H9 (cell line): ENCODE measurements at regions not wholly inside any gene's neighbourhood (a gene's known extent, or its start where the extent isn't known, plus 50 kb on each side); places are given as distances from the start of the nearest gene placed in this dataset.

Source experiments
- DNase-seq: peaks from one replicate; pipeline ENCODE4 v3.0.0-alpha.2; 2017
- H2AFZ ChIP-seq: one replicate; pipeline ENCODE4 v1.6.1; 2013; ENCODE audit warnings: mild to moderate bottlenecking, low read length, control low read depth, moderate library complexity
- H2AK5ac ChIP-seq: 2 replicates; pipeline ENCODE4 v1.6.1; 2013; ENCODE audit warnings: low read length, control low read depth, mixed read lengths; ENCODE audit not compliant: insufficient read length
- H2BK120ac ChIP-seq: one replicate; pipeline ENCODE4 v1.6.1; 2013; ENCODE audit warnings: low read depth, mild to moderate bottlenecking, low read length, control low read depth, inconsistent platforms; ENCODE audit not compliant: poor library complexity, severe bottlenecking
- H2BK12ac ChIP-seq: 2 replicates; pipeline ENCODE4 v1.6.1; 2013; ENCODE audit warnings: low read length, control low read depth, mixed read lengths, low read depth; ENCODE audit not compliant: insufficient read length
- H2BK15ac ChIP-seq: 2 replicates; pipeline ENCODE4 v1.6.1; 2013; ENCODE audit warnings: low read depth, low read length, control low read depth
- H2BK20ac ChIP-seq: one replicate; pipeline ENCODE4 v1.6.1; 2013; ENCODE audit warnings: low read depth, mild to moderate bottlenecking, low read length, control low read depth, inconsistent platforms; ENCODE audit not compliant: poor library complexity, severe bottlenecking
- H2BK5ac ChIP-seq: 2 replicates; pipeline ENCODE4 v1.6.1; 2013; ENCODE audit warnings: low read length, control low read depth, mixed read lengths; ENCODE audit not compliant: insufficient read length
- H3K14ac ChIP-seq: 2 replicates; pipeline ENCODE4 v1.6.1; 2013; ENCODE audit warnings: low read length, control low read depth; ENCODE audit not compliant: insufficient read depth
- H3K18ac ChIP-seq: 2 replicates; pipeline ENCODE4 v1.6.1; 2013; ENCODE audit warnings: low read depth, mild to moderate bottlenecking, mixed read lengths, low read length, control low read depth; ENCODE audit not compliant: insufficient read length
- H3K23ac ChIP-seq: 2 replicates; pipeline ENCODE4 v1.6.1; 2013; ENCODE audit warnings: low read length, control low read depth, mixed read lengths, low read depth; ENCODE audit not compliant: insufficient read length
- H3K23me2 ChIP-seq: 2 replicates; pipeline ENCODE4 v1.6.1; 2013; ENCODE audit warnings: low read depth, mild to moderate bottlenecking, mixed read lengths, low read length, control low read depth; ENCODE audit not compliant: insufficient read length, poor library complexity, severe bottlenecking
- H3K27ac ChIP-seq: 2 replicates; pipeline ENCODE4 v1.5.1; 2013; ENCODE audit warnings: low read length, control low read depth, mixed read lengths, low read depth; ENCODE audit not compliant: insufficient read length
- H3K27me3 ChIP-seq: 2 replicates; pipeline ENCODE4 v1.6.1; 2013; ENCODE audit warnings: low read length, control low read depth, inconsistent platforms; ENCODE audit not compliant: insufficient read depth
- H3K4ac ChIP-seq: 2 replicates; pipeline ENCODE4 v1.6.1; 2013; ENCODE audit warnings: low read depth, mild to moderate bottlenecking, control low read depth, inconsistent platforms, low read length, moderate library complexity
- H3K4me1 ChIP-seq: 2 replicates; pipeline ENCODE4 v1.6.1; 2013; ENCODE audit warnings: low read length, control low read depth, inconsistent platforms; ENCODE audit not compliant: insufficient read depth
- H3K4me2 ChIP-seq: 2 replicates; pipeline ENCODE4 v1.6.1; 2013; ENCODE audit warnings: low read length, control low read depth, mixed read lengths; ENCODE audit not compliant: insufficient read length, insufficient read depth
- H3K56ac ChIP-seq: 2 replicates; pipeline ENCODE4 v1.6.1; 2013; ENCODE audit warnings: low read depth, mild to moderate bottlenecking, mixed read lengths, low read length, control low read depth; ENCODE audit not compliant: insufficient read length
- H3K79me1 ChIP-seq: 2 replicates; pipeline ENCODE4 v1.6.1; 2013; ENCODE audit warnings: low read depth, mild to moderate bottlenecking, moderate library complexity, low read length, control low read depth, inconsistent platforms; ENCODE audit not compliant: insufficient read depth, poor library complexity, severe bottlenecking
- H3K79me2 ChIP-seq: 2 replicates; pipeline ENCODE4 v1.6.1; 2013; ENCODE audit warnings: low read length, control low read depth, inconsistent platforms; ENCODE audit not compliant: insufficient read depth
- H3K9ac ChIP-seq: 2 replicates; pipeline ENCODE4 v1.6.1; 2013; ENCODE audit warnings: low read length, control low read depth, mixed read lengths; ENCODE audit not compliant: insufficient read length; ENCODE audit errors: extremely low read depth
- H3K9me3 ChIP-seq: one replicate; pipeline ENCODE4 v1.6.1; 2013; ENCODE audit warnings: low read depth, low read length, inconsistent platforms; ENCODE audit not compliant: control insufficient read depth
- H3T11ph ChIP-seq: one replicate; pipeline ENCODE4 v1.6.1; 2013; ENCODE audit warnings: mild to moderate bottlenecking, low read length, control low read depth, inconsistent platforms
- H4K20me1 ChIP-seq: one replicate; pipeline ENCODE4 v1.6.1; 2013; ENCODE audit not compliant: control insufficient read depth, insufficient read length, insufficient read depth
- H4K5ac ChIP-seq: 2 replicates; pipeline ENCODE4 v1.6.1; 2013; ENCODE audit warnings: low read depth, mild to moderate bottlenecking, mixed read lengths, low read length, control low read depth; ENCODE audit not compliant: insufficient read length
- H4K8ac ChIP-seq: replicated peaks from 2 replicates; pipeline ENCODE4 v1.6.1; 2013; ENCODE audit warnings: low read length, control low read depth, mixed read lengths, low read depth; ENCODE audit not compliant: insufficient read length
- H4K91ac ChIP-seq: 2 replicates; pipeline ENCODE4 v1.6.1; 2013; ENCODE audit warnings: low read depth, mild to moderate bottlenecking, moderate library complexity, mixed read lengths, low read length, control low read depth; ENCODE audit not compliant: insufficient read length
- H3K27ac Mint-ChIP-seq, 3 experiments: 2 replicates in 2 of 3; 3 replicates in 1 of 3; pipeline ENCODE4 v1.8.0; 2020 to 2021; ENCODE audit warnings: mixed read lengths in 3 of 3, mild to moderate bottlenecking in 1 of 3, moderate library complexity in 1 of 3
- H3K27me3 Mint-ChIP-seq: 2 replicates; pipeline ENCODE4 v1.8.0; 2021; ENCODE audit warnings: low read depth, mild to moderate bottlenecking, moderate library complexity, mixed read lengths
- H3K36me3 Mint-ChIP-seq, 3 experiments: 2 replicates in 2 of 3; 3 replicates in 1 of 3; pipeline ENCODE4 v1.8.0; 2020 to 2021; ENCODE audit warnings: low read depth in 3 of 3, mixed read lengths in 3 of 3; ENCODE audit not compliant: insufficient read depth in 1 of 3
- H3K4me1 Mint-ChIP-seq, 2 experiments: 2 replicates each; pipeline ENCODE4 v1.8.0; 2020; ENCODE audit warnings: mixed read lengths in 2 of 2
- H3K4me3 Mint-ChIP-seq, 2 experiments: 2 replicates in 1 of 2; 3 replicates in 1 of 2; pipeline ENCODE4 v1.8.0; 2020 to 2021; ENCODE audit warnings: mild to moderate bottlenecking in 2 of 2, mixed read lengths in 2 of 2, moderate library complexity in 1 of 2
- H3K9me3 Mint-ChIP-seq, 2 experiments: 2 replicates in 1 of 2; 3 replicates in 1 of 2; pipeline ENCODE4 v1.8.0; 2020; ENCODE audit warnings: mild to moderate bottlenecking in 2 of 2, mixed read lengths in 2 of 2, moderate library complexity in 1 of 2
- CTCF ChIP-seq: fragments of 200-600 bp; sonication (generic); conservative IDR thresholded peaks from 3 replicates; pipeline ENCODE4 v1.8.0; 2021; ENCODE audit warnings: antibody characterized with exemption, mild to moderate bottlenecking
- WGBS: extraction: QIAGEN DNeasy Blood & Tissue Kit; methylation state at CpG from one replicate; pipeline ENCODE4 v1.1.7; 2013; ENCODE audit warnings: missing lambda C conversion rate, low lambda C conversion rate, mixed read lengths; ENCODE audit not compliant: insufficient read length; ENCODE audit errors: extremely low coverage; 5-methylcytosine and 5-hydroxymethylcytosine counted together

- no peaks in the 10 kb centered on the region for H3K79me2 ChIP-seq
- no peak overlapping the region for H2AK5ac ChIP-seq
- H3K56ac ChIP-seq, result no peak overlapping the region
- H2BK15ac ChIP-seq, result no peak overlapping the region
- H3K14ac ChIP-seq, result no peak overlapping the region
- H3T11ph ChIP-seq, result no peak overlapping the region
- peaks cover 4% of the 10 kb centered on the region; the same call in 1 of the 2 replicates for H3K4me1 ChIP-seq
- no peak for TF ChIP-seq CTCF
- Mint-ChIP-seq H3K27me3 (no peaks in the 10 kb centered on the region), H3K27ac (peak overlapping the region in 1 of 3 experiments; percentile 89; a peak in 3 of 7 replicates), H3K4me1 (peaks cover 9 to 10% of the 10 kb centered on the region in 2 experiments), H3K36me3 (no peaks in the 10 kb centered on the region), H3K9me3 (no peaks in the 10 kb centered on the region), H3K4me3 (no peak overlapping the region)
- no peak for DNase-seq
- no peak overlapping the region for H2BK12ac ChIP-seq
- H3K27ac ChIP-seq, result no peak overlapping the region
- H2BK20ac ChIP-seq, result no peak overlapping the region
- H3K4me2 ChIP-seq, result no peak overlapping the region
- no peak overlapping the region for H3K9ac ChIP-seq
- no peak overlapping the region for H3K4ac ChIP-seq
- WGBS, result no CpG with 5 or more reads among the region's 2 CpGs
- H4K5ac ChIP-seq, result no peak overlapping the region
- H2BK5ac ChIP-seq, result no peak overlapping the region
- peaks cover 2% of the 10 kb centered on the region for H3K23me2 ChIP-seq
- no peaks in the 10 kb centered on the region for H3K9me3 ChIP-seq
- no peak overlapping the region for H2BK120ac ChIP-seq
- H2AFZ ChIP-seq, result no peak overlapping the region
- H4K8ac ChIP-seq, result no peak overlapping the region
- no peaks in the 10 kb centered on the region for H3K79me1 ChIP-seq
- no peaks in the 10 kb centered on the region for H3K27me3 ChIP-seq
- no peak overlapping the region for H3K18ac ChIP-seq
- H3K23ac ChIP-seq, result no peak overlapping the region
- H4K91ac ChIP-seq, result no peak overlapping the region
- H4K20me1 ChIP-seq, result no peaks in the 10 kb centered on the region
Measured at GRCh38 chr5:58260243-58260642, 199.6 kb downstream of the PLK2 start.
